HG03159 (cell line): ENCODE measurements at regions not wholly inside any gene's neighbourhood (a gene's known extent, or its start where the extent isn't known, plus 50 kb on each side); places are given as distances from the start of the nearest gene placed in this dataset.
"Not testable (repeated sequence)": the region's sequence is repeated elsewhere in the genome, so short reads cannot be mapped to it uniquely, and the experiment has no call there.

Source experiments
- ATAC-seq: cut with Tn5 transposase; IDR thresholded peaks from one replicate; pipeline ENCODE4 v1.9.1; 2021; ENCODE audit warnings: mild to moderate bottlenecking, moderate library complexity; ENCODE audit not compliant: unreplicated experiment

DNA sequence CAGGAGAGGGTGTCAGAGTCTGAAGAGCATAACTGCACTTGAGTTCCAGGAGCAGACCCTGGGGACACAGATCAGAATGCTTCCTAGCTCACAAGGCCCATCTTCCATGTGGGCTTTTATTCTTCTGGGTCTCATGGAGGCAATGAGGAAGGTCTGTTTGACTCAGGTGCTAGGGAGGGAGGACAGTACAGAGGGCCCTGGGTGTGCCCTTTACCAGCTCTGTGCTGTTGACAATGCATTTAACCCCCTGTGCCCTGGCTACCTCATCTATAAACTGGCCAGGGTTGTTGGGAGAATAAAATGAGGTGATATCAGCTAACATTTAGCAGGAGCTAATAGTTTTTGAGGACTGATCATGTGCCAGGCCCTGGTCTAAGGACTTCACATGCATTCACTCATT lies 318.0 kb downstream of the DMAC1 start:
- ATAC-seq: no peak

GRCh38 chr9:7479300-7479699 lies 320.3 kb downstream of the DMAC1 start:
- ATAC-seq: no peak

GRCh38 chr9:7478646-7479045 lies 320.9 kb downstream of the DMAC1 start:
- no peak for ATAC-seq

DNA sequence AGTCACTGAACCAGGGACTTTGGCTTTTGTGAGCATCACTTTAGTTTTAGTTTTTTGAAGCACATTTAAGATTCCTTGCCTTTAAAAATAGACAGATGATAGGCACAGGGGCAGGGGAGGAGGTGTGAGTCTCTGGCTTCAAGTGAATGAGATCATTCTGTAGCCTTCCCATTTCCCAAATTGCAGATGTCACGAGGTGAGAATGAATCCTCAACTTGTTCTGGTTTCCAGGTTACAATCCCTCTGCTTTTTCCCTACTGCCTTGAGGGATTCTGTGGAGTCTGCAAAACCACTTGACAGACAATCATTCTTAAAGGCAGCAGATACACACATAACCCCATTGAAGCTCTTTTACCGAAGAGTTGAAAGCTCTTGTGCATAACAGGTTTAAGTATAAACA lies 332.4 kb downstream of the DMAC1 start:
- ATAC-seq: no peak

DNA sequence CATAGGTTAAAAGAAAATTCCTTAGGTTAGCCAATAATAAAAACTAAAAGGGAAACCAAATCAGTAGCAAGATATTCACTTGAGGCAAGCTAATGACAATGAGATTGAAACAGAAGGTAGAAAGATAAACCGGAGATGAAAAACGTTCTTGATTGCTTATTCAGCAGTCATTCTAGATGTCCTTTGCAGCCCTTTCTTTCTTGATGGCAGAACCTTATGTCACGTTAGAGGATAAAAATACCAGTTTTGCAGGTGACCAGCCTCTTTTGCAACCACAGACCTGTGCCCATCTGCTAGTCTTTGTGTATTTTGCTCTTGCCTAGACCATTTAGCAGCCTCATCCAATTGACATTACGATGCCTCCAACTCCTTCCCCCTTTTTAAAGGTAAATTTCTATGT lies 337.8 kb downstream of the DMAC1 start:
- ATAC-seq: no peak

- no peak for ATAC-seq
Observed at GRCh38 chr9:7456793-7457530, 342.6 kb downstream of the DMAC1 start.

- no peak for ATAC-seq
Observed at GRCh38 chr9:7456377-7456776, 343.2 kb downstream of the DMAC1 start.

GRCh38 chr9:7454624-7455023 lies 345.0 kb downstream of the DMAC1 start:
- ATAC-seq: no peak

GRCh38 chr9:7452378-7452777 lies 347.2 kb downstream of the DMAC1 start:
- no peak for ATAC-seq

GRCh38 chr9:7451062-7451461 lies 348.5 kb downstream of the DMAC1 start:
- ATAC-seq: no peak

GRCh38 chr9:7443541-7443940 lies 356.0 kb downstream of the DMAC1 start:
- ATAC-seq: no peak

DNA sequence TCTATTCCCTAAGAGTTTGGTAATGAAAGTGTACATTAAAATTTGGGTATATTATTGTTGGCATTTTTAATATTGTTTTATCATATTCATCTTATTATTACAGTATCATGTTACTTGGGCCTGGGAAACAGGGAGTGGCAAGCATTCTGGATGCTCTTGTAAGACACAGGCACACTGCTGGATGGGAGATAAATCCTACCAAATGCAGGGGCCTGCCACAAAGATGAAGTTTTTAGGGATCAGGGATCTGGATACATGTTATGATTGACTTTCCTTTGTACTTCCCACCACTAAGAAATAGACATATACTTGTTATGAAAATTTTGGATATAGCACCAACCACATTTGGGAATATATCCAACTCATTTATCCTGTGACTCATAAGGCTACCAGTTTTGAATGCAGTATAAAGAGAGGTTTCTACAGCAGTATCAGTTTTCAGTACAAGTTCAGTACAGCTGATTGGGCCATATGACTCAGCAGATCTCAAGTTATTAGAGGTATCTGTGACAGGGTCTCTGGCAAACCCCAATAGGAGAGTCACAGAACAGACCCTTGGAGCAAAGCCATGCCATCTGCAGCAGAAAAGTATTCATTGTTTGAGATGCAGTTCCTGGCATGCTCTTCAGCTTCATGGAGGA lies 360.1 kb downstream of the DMAC1 start:
- no peak for ATAC-seq

- no peak for ATAC-seq
Observed at GRCh38 chr9:7436754-7437153, 362.8 kb downstream of the DMAC1 start.

DNA sequence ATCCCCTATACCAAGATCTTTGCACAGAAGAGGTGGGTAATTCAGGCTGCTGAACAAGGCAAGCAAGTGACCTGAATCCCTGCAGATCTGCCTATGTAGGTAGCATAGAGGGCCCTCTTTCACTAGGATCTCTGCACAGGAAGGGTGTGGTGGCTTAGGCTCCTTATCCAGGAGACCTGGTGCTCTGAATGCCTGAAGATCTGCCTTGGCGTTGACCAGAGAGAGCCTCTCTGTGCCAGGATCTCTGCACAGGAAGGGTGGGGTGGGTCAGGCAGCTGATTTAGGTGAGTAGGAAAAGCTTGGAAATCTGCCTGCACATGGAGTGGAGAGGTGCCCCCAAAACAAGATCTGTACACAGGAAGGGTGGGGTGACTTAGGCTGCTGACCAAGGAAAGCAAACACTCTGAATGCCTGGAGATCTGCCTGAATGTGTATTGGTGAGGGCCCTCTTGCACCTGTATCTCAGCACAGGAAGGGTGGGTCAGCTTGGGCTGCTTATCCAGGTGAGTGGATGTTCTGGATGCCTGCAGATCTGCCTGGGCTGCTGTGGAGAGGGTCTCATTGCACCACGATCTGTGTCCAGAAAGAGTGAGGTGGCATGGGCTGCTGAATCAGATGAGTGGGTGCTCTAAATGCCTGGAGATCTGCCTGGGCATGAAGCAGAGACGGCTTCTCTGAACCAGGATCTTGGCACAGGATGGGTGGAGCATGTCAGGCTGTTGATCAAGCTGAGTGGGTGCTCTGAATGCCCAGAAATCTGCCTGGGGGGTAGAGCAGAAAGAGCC lies 365.9 kb downstream of the DMAC1 start:
- no peak for ATAC-seq

GRCh38 chr9:7432989-7433388 lies 366.6 kb downstream of the DMAC1 start:
- ATAC-seq: no peak

DNA sequence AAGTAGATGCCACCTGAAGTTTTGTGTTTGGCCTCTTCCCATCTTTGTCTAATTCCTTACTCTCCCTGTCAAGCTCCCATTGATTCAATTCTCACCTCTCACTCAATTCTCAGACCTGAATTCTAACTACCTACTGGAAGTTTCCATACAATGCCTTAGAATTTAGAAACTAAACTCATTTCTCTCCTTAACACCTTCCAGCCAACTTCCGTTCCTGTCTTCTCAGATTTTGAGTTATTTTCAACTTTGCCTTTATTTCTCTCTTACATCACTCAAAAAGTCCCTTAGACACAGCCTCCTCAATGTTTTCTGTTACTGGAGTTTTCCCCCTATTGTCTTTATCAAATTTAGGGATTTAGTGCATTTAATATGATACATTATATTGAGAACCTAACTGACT lies 382.2 kb downstream of the DMAC1 start:
- not testable (repeated sequence) for ATAC-seq

- ATAC-seq: no peak
Observed at GRCh38 chr9:7415836-7416235, 383.7 kb downstream of the DMAC1 start.

DNA sequence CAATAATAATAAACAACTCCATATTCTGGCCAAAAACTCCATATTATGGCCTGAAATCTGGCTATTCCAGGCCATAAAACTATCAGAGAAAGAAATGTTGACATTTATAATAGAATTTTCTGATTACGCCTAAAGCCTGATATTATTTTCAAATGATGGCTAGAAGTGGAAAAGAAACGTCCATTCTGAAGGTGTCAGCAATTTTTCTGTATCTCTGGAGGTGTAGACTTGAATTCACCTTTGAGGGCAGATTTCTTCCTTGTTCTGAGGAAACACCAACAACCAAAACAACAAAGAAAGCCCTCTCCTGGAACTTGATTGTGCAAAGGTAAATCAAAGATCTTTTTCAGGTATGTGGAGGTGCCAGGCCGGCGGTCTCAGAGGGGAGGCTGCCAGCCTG lies 390.7 kb downstream of the DMAC1 start:
- no peak for ATAC-seq

GRCh38 chr9:7407246-7407645 lies 392.3 kb downstream of the DMAC1 start:
- ATAC-seq: no peak

GRCh38 chr9:7405924-7406604 lies 393.5 kb downstream of the DMAC1 start:
- ATAC-seq: peak; percentile 93

DNA sequence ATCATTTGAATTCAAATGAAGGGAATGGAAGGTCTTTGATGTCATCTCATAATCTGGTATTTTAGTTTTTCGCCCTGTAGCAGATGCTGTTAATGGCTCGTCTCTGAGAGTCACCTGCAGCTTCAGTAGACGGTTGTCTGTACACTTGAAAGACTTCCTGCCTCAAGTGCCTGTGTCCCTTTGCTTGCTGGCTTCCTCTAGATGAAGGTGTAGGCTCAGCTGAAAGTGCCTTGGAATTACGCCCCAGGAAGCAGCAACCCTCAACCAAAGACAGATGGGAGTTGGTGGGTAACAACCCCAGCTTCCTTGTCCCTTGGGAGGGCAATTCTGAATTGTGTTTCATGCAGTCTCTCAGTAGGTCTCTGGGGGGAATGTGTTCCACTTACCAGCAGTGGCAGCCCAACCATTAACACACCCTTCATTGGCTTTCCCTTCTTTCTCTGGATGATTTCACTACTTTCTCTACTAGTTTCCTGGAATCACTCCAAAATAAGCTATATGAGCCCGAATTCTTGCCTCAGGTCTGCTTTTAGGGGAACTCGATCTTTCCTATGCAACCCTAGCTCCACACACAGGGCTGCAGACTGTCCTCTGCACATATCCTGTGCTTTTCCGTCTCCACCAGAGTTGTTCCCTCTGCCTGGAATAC lies 395.6 kb downstream of the DMAC1 start:
- no peak for ATAC-seq
